ENCODE measurements at regions not wholly inside any gene's neighbourhood (a gene's known extent, or its start where the extent isn't known, plus 50 kb on each side); places are given as distances from the start of the nearest gene placed in this dataset.

DNA sequence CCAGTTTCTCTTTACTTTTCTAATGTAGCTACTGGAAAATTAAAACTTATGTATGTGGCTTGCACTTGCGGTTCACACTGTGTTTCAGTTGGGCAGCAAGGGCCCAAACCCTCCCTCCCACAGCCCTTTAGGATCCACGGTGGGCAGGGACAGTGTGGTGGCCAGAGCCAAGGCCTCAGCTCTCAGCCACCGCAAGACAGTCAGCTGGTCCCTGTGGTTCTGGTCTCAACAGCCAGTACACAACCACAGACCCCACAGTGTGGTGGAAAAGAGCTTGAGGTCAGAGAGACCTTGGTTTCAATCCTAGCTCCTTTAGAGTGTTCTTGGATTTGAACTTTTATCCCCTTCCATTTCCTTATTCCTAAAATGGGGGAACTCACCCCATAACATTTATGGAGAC is 153.0 kb upstream of the SMIM23 start:
- H3K79me2 ChIP-seq (ENCODE audit: control insufficient read depth, insufficient read depth, low read length): no peaks in the 10 kb centered on the region
- no peak overlapping the region for H3K9ac ChIP-seq (ENCODE audit: insufficient read depth, low read length)
- no peak overlapping the region for H3K27ac ChIP-seq (ENCODE audit: insufficient read depth, low read length)
- no peak overlapping the region for H3K4me3 ChIP-seq (replicated peaks in 1 of 4; ENCODE audit: control extremely low read depth in 1 of 4, insufficient read depth in 1 of 4, low read depth in 3 of 4, low read length in 4 of 4)
- DNase-seq (ENCODE audit: low read depth in 2 of 2): no peak
- no peaks in the 10 kb centered on the region for H4K20me1 ChIP-seq (ENCODE audit: control insufficient read depth, extremely low read depth, insufficient read depth, low read length)
- no peaks in the 10 kb centered on the region for H3K36me3 ChIP-seq (ENCODE audit: control insufficient read depth, insufficient read depth, low read length)
- no peaks in the 10 kb centered on the region for H3K9me3 ChIP-seq (ENCODE audit: control insufficient read depth, insufficient read depth, low read depth, low read length)
- no peak overlapping the region for H3K4me2 ChIP-seq (ENCODE audit: extremely low read depth, insufficient read depth, low read length)
- H3K4me1 ChIP-seq (ENCODE audit: control insufficient read depth, extremely low read depth, insufficient read depth, low read length): no peaks in the 10 kb centered on the region
- no peak overlapping the region for H2AFZ ChIP-seq (ENCODE audit: low read length)
- TF ChIP-seq, protein P1, sequence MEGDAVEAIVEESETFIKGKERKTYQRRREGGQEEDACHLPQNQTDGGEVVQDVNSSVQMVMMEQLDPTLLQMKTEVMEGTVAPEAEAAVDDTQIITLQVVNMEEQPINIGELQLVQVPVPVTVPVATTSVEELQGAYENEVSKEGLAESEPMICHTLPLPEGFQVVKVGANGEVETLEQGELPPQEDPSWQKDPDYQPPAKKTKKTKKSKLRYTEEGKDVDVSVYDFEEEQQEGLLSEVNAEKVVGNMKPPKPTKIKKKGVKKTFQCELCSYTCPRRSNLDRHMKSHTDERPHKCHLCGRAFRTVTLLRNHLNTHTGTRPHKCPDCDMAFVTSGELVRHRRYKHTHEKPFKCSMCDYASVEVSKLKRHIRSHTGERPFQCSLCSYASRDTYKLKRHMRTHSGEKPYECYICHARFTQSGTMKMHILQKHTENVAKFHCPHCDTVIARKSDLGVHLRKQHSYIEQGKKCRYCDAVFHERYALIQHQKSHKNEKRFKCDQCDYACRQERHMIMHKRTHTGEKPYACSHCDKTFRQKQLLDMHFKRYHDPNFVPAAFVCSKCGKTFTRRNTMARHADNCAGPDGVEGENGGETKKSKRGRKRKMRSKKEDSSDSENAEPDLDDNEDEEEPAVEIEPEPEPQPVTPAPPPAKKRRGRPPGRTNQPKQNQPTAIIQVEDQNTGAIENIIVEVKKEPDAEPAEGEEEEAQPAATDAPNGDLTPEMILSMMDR (conservative IDR thresholded peaks at IDR 0.05 in 1 of 2, IDR thresholded peaks at IDR 0.05 in 1 of 2; ENCODE audit: low read depth in 1 of 2, low read length in 2 of 2): no peak
- TF ChIP-seq EZH2 (IDR thresholded peaks at IDR 0.05; ENCODE audit: low read length, missing control alignments): no peak
- peaks cover 4% of the 10 kb centered on the region for H3K27me3 ChIP-seq (ENCODE audit: control insufficient read depth, insufficient read depth, low read length)

DNA sequence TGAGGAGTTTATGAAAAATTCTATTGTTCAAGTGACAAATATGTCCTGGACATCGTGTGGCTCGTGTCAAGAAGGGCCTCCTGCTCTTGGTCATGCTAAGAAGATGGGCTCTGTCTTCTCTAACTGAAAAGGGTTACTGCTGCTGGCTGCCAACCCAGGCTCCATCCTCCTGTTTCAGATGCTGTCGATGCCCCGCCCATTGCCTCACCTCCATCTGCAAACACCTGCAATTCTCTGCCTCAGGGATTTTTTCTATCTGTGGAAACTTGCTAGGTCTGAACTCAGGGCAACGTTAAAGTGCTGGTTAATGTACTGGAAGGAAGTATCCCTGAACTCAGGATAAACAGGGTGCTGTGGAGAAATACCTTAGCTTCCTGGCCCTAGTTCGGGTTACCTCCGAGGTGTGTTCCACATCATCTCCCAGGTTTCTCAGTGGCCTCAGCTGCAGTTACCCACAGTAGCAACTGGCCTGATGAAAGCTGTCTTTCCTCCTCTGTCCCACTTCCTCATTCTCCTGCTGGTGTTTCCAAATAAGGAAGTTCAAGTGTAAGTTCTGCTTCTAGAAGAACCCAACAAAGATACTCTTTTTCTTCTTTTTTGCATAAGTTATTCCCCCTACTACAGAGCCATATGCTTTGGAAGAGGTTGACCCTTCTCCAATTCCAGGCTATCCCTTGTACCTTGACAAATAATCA is 151.7 kb upstream of the SMIM23 start:
- Histone ChIP-seq H3K27ac (ENCODE audit: insufficient read depth, low read length) (no peak overlapping the region), H3K27me3 (ENCODE audit: control insufficient read depth, insufficient read depth, low read length) (peaks cover 2% of the 10 kb centered on the region), H3K4me2 (ENCODE audit: extremely low read depth, insufficient read depth, low read length) (no peak overlapping the region), H4K20me1 (ENCODE audit: control insufficient read depth, extremely low read depth, insufficient read depth, low read length) (no peaks in the 10 kb centered on the region), H3K4me3 (replicated peaks in 1 of 4; ENCODE audit: control extremely low read depth in 1 of 4, insufficient read depth in 1 of 4, low read depth in 3 of 4, low read length in 4 of 4) (no peak overlapping the region), H3K9me3 (ENCODE audit: control insufficient read depth, insufficient read depth, low read depth, low read length) (no peaks in the 10 kb centered on the region), H2AFZ (ENCODE audit: low read length) (no peak overlapping the region), H3K79me2 (ENCODE audit: control insufficient read depth, insufficient read depth, low read length) (no peaks in the 10 kb centered on the region), H3K9ac (ENCODE audit: insufficient read depth, low read length) (no peak overlapping the region), H3K4me1 (ENCODE audit: control insufficient read depth, extremely low read depth, insufficient read depth, low read length) (no peaks in the 10 kb centered on the region), H3K36me3 (ENCODE audit: control insufficient read depth, insufficient read depth, low read length) (no peaks in the 10 kb centered on the region)
- no peak for DNase-seq (ENCODE audit: low read depth in 2 of 2)
- TF ChIP-seq EZH2 (IDR thresholded peaks at IDR 0.05; ENCODE audit: low read length, missing control alignments): no peak
- TF ChIP-seq, protein P1 (conservative IDR thresholded peaks at IDR 0.05 in 1 of 2, IDR thresholded peaks at IDR 0.05 in 1 of 2; ENCODE audit: low read depth in 1 of 2, low read length in 2 of 2): no peak

DNA sequence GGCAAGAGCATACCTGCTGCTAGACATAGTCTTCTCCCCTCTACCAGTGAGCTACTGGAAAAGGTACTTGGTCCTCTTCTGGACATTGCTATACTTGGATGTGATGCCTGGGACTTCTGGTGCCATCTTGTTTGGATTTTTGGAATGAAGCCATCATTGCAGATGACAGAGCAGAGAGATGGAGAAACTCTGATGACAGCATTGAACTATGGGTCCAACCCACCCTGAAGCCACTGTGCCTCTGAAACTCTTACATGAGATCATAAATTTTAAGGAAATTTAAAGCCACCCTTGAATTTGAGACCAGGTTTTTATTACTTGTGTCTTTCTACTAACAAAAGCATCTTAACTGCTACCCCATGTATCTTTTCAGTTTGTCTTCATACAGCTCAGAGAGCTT is 151.1 kb upstream of the SMIM23 start:
- H3K4me1 ChIP-seq (ENCODE audit: control insufficient read depth, extremely low read depth, insufficient read depth, low read length): no peaks in the 10 kb centered on the region
- no peak for DNase-seq (ENCODE audit: low read depth in 2 of 2)
- no peak overlapping the region for H3K4me3 ChIP-seq (replicated peaks in 1 of 4; ENCODE audit: control extremely low read depth in 1 of 4, insufficient read depth in 1 of 4, low read depth in 3 of 4, low read length in 4 of 4)
- H3K4me2 ChIP-seq (ENCODE audit: extremely low read depth, insufficient read depth, low read length): no peak overlapping the region
- H3K9ac ChIP-seq (ENCODE audit: insufficient read depth, low read length): no peak overlapping the region
- peaks cover 2% of the 10 kb centered on the region for H3K27me3 ChIP-seq (ENCODE audit: control insufficient read depth, insufficient read depth, low read length)
- H3K79me2 ChIP-seq (ENCODE audit: control insufficient read depth, insufficient read depth, low read length): no peaks in the 10 kb centered on the region
- TF ChIP-seq EZH2 (IDR thresholded peaks at IDR 0.05; ENCODE audit: low read length, missing control alignments): no peak
- TF ChIP-seq, protein P1 (conservative IDR thresholded peaks at IDR 0.05 in 1 of 2, IDR thresholded peaks at IDR 0.05 in 1 of 2; ENCODE audit: low read depth in 1 of 2, low read length in 2 of 2): no peak
- no peak overlapping the region for H3K27ac ChIP-seq (ENCODE audit: insufficient read depth, low read length)
- H4K20me1 ChIP-seq (ENCODE audit: control insufficient read depth, extremely low read depth, insufficient read depth, low read length): no peaks in the 10 kb centered on the region
- no peaks in the 10 kb centered on the region for H3K36me3 ChIP-seq (ENCODE audit: control insufficient read depth, insufficient read depth, low read length)
- H3K9me3 ChIP-seq (ENCODE audit: control insufficient read depth, insufficient read depth, low read depth, low read length): no peaks in the 10 kb centered on the region
- H2AFZ ChIP-seq (ENCODE audit: low read length): no peak overlapping the region

Measured in fibroblast of lung (primary cell).